SU-DHL-6 (cell line): ENCODE measurements at regions not wholly inside any gene's neighbourhood (a gene's known extent, or its start where the extent isn't known, plus 50 kb on each side); places are given as distances from the start of the nearest gene placed in this dataset.

Experiments
- H2AFZ ChIP-seq: fragments of 200-600 bp; sonication (generic); 2 replicates; pipeline ENCODE4 v1.6.1; 2014; ENCODE audit warnings: low read depth, mild to moderate bottlenecking, moderate library complexity, mixed read lengths, antibody characterized with exemption, low read length; ENCODE audit not compliant: severe bottlenecking
- H3F3A ChIP-seq: fragments of 200-600 bp; shearing (Covaris generic); 2 replicates; pipeline ENCODE4 v1.6.0; 2016; ENCODE audit warnings: antibody characterized with exemption, mild to moderate bottlenecking; ENCODE audit not compliant: insufficient read depth
- H3K27ac ChIP-seq: fragments of 200-600 bp; sonication (generic); 2 replicates; pipeline ENCODE4 v1.5.1; 2016; ENCODE audit warnings: low read depth, mild to moderate bottlenecking, low read length, moderate library complexity, mixed read lengths
- H3K27me3 ChIP-seq: fragments of 200-600 bp; sonication (generic), shearing (Covaris generic); 2 replicates; pipeline ENCODE4 v1.6.0; 2014; ENCODE audit warnings: mild to moderate bottlenecking, low read length
- H3K36me3 ChIP-seq: fragments of 200-600 bp; sonication (generic); 2 replicates; pipeline ENCODE4 v1.6.1; 2014; ENCODE audit warnings: mild to moderate bottlenecking, low read length, mixed read lengths
- H3K4me2 ChIP-seq: fragments of 300-600, 200-600 bp; shearing (Covaris generic), sonication (generic); 2 replicates; pipeline ENCODE4 v1.6.0; 2014; ENCODE audit warnings: low read length, low read depth, mild to moderate bottlenecking; ENCODE audit not compliant: poor library complexity, severe bottlenecking
- H3K4me3 ChIP-seq: fragments of 200-600 bp; sonication (generic); 2 replicates; pipeline ENCODE4 v1.5.1; 2014; ENCODE audit warnings: antibody characterized with exemption, low read length, mild to moderate bottlenecking, mixed read lengths; ENCODE audit not compliant: insufficient read depth, poor library complexity, severe bottlenecking
- H3K79me2 ChIP-seq: fragments of 200-600 bp; sonication (generic); 2 replicates; pipeline ENCODE4 v1.6.1; 2014; ENCODE audit warnings: mild to moderate bottlenecking, low read length, moderate library complexity; ENCODE audit not compliant: insufficient read depth
- H3K9ac ChIP-seq: fragments of 200-600 bp; sonication (generic); 2 replicates; pipeline ENCODE4 v1.7.0; 2014; ENCODE audit warnings: mild to moderate bottlenecking, low read length
- H3K9me2 ChIP-seq: fragments of 200-600 bp; sonication (generic); replicated peaks from 2 replicates; pipeline ENCODE4 v1.6.1; 2014; ENCODE audit warnings: low read length; ENCODE audit not compliant: insufficient read depth
- H3K9me3 ChIP-seq: fragments of 200-600 bp; sonication (generic); 2 replicates; pipeline ENCODE4 v1.6.1; 2014; ENCODE audit warnings: low read length, mixed read lengths; ENCODE audit not compliant: insufficient read depth
- H4K20me1 ChIP-seq: fragments of 200-600 bp; sonication (generic); 2 replicates; pipeline ENCODE4 v1.6.1; 2014; ENCODE audit warnings: low read depth, mild to moderate bottlenecking, antibody characterized with exemption, low read length, moderate library complexity, mixed read lengths
- EZH2phosphoT487 ChIP-seq: fragments of 200-600 bp; sonication (generic), shearing (Covaris generic); conservative IDR thresholded peaks from 2 replicates; pipeline ENCODE4 v1.6.1; 2018; ENCODE audit warnings: mild to moderate bottlenecking, antibody characterized with exemption, low read length, moderate library complexity, mixed read lengths
- TF ChIP-seq, protein P1 (sequence below): fragments of 200-600 bp; sonication (generic); IDR thresholded peaks from one replicate; pipeline ENCODE4 v1.5.1; 2017; ENCODE audit warnings: antibody characterized with exemption, mild to moderate bottlenecking, low read length, moderate library complexity; ENCODE audit not compliant: insufficient read depth, poor library complexity, severe bottlenecking

DNA sequence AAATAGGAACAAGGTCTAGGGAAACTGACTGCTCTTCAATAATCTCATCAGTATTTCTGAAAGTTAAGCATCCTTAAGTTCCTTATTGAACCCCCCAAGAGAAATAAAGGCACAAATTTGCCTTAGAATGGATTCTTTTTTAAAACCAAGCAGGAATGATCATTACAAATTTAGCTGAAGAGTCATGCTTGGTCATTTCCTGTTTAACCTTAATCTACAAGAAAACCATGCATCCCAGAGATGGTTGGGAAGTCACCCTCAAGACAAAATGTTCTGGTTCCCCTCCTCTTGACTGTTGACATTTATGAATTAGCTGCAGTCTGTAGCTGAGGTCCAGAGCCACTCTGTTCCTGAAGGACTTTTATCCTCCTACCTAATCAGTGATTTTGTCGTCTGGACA lies 291.8 kb upstream of the G2E3 start:
- no peaks in the 10 kb centered on the region for H4K20me1 ChIP-seq
- no peaks in the 10 kb centered on the region for H3K79me2 ChIP-seq
- TF ChIP-seq, protein P1, sequence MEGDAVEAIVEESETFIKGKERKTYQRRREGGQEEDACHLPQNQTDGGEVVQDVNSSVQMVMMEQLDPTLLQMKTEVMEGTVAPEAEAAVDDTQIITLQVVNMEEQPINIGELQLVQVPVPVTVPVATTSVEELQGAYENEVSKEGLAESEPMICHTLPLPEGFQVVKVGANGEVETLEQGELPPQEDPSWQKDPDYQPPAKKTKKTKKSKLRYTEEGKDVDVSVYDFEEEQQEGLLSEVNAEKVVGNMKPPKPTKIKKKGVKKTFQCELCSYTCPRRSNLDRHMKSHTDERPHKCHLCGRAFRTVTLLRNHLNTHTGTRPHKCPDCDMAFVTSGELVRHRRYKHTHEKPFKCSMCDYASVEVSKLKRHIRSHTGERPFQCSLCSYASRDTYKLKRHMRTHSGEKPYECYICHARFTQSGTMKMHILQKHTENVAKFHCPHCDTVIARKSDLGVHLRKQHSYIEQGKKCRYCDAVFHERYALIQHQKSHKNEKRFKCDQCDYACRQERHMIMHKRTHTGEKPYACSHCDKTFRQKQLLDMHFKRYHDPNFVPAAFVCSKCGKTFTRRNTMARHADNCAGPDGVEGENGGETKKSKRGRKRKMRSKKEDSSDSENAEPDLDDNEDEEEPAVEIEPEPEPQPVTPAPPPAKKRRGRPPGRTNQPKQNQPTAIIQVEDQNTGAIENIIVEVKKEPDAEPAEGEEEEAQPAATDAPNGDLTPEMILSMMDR: no peak
- TF ChIP-seq EZH2phosphoT487: no peak
- H3K4me3 ChIP-seq: no peak overlapping the region
- no peaks in the 10 kb centered on the region for H3F3A ChIP-seq
- H3K27me3 ChIP-seq: no peaks in the 10 kb centered on the region
- no peak overlapping the region for H3K4me2 ChIP-seq
- no peaks in the 10 kb centered on the region for H3K9me3 ChIP-seq
- H3K27ac ChIP-seq: no peak overlapping the region
- no peaks in the 10 kb centered on the region for H3K36me3 ChIP-seq
- no peak overlapping the region for H2AFZ ChIP-seq
- H3K9ac ChIP-seq: no peak overlapping the region
- no peaks in the 10 kb centered on the region for H3K9me2 ChIP-seq

DNA sequence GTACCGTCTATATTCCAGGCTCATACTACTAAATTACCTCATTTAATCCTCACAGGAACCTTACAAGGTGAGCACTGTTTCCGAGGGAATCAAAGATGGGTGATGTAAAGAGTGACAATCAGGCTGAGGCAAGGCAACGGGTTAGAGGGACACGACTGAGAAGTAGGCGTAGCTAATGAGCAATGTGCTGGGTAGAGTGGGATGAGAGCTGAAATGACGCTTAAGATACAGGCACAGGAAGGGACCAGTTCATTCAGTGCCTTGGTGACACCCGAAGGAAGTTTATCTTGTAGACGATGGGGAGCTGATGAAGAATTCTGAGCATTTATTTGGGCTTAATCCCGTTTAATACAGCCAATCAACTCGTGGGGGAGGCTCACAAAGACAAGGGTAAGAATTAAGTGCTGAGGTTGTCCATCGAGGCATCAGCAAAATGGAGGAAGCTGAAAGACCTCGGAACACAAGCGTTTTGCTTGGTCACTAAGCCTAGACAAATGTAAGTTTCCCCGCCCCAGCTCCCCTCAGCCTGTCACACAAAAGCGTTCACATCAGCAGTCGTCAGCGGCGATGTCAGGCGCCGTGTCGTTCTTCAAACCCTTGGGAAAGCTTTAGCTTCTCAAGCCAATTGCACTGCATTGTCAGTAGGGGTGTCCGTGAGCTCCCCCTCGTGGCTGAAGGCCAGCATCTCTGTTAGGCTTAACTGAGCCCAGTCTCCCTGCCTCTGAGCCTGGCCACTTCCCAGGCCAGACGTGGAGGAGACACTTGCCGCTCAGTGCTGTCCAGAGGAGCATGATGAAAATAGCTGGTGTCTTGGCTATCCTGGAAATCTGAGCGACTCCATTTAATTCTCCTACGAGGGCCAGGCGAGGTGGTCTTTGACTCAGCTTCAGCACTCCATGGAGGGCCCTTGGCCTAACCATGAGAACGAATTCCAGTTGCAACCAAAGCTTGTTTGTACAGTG lies 288.5 kb upstream of the G2E3 start:
- Histone ChIP-seq H4K20me1 (no peaks in the 10 kb centered on the region), H3K79me2 (no peaks in the 10 kb centered on the region), H3K36me3 (no peaks in the 10 kb centered on the region), H2AFZ (peak overlapping the region; percentile 44), H3K27ac (no peak overlapping the region), H3K9ac (no peak overlapping the region), H3K9me3 (no peaks in the 10 kb centered on the region), H3K9me2 (no peaks in the 10 kb centered on the region), H3K4me2 (peak overlapping the region; percentile 6), H3K27me3 (no peaks in the 10 kb centered on the region), H3K4me3 (no peak overlapping the region), H3F3A (no peaks in the 10 kb centered on the region)
- no peak for TF ChIP-seq EZH2phosphoT487
- TF ChIP-seq, protein P1: peak; percentile 74

DNA sequence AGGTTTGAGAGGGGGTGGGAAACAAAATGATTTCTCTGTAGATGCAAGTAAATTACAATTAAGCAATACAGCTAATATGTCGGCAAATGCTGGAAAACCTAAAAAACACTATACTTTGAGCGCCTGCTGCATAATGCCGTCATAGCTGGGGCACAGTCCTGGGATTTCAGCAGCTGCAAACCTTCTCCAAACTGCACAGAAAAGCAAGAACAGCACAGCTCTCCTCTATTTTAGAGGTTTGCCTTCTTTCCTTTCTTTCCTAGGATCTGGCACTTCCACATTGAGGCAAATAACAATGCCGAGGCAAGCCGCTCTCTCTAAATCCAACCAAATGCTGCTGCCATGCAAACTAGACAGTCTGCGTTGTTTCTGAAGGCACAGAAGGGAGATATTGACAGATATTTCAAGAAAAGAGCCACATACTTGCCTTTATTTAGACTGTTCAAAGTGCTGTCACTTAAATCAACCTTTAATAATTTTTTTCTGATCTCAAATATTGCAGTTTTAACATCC lies 287.1 kb upstream of the G2E3 start:
- TF ChIP-seq EZH2phosphoT487: no peak
- TF ChIP-seq, protein P1: no peak
- H2AFZ ChIP-seq: no peak overlapping the region

More for the DNA sequence above, 287.1 kb upstream of the G2E3 start:
- Histone ChIP-seq H3K36me3 (no peaks in the 10 kb centered on the region), H3K9me2 (no peaks in the 10 kb centered on the region), H3K27ac (no peak overlapping the region), H3K79me2 (no peaks in the 10 kb centered on the region), H3K27me3 (no peaks in the 10 kb centered on the region), H3K4me2 (no peak overlapping the region), H3F3A (no peaks in the 10 kb centered on the region), H4K20me1 (no peaks in the 10 kb centered on the region), H3K9me3 (no peaks in the 10 kb centered on the region), H3K9ac (no peak overlapping the region), H3K4me3 (no peak overlapping the region)
